ENCODE measurements at regions not wholly inside any gene's neighbourhood (a gene's known extent, or its start where the extent isn't known, plus 50 kb on each side); places are given as distances from the start of the nearest gene placed in this dataset.

- peaks cover 8% of the 10 kb centered on the region; the same call in 2 of the 3 replicates for H3K9me3 ChIP-seq (replicated peaks; ENCODE audit: control insufficient read depth, insufficient read depth, low read length)
- RAD21 ChIA-PET (ENCODE audit: unreplicated experiment), result interaction anchor here (1.0 kb wide), 1 partner anchor 13 kb away, joined by 3 read pairs; no protein-coding TSS in a partner anchor
- FAIRE-seq (no peak), DNase-seq (ENCODE audit: low read depth, low spot score) (no peak), ATAC-seq (no peak)
- SMC1A ChIA-PET (ENCODE audit: uncharacterized antibody, unreplicated experiment), result interaction anchor here (1.0 to 1.7 kb wide), 2 partner anchors 21 to 56 kb away, joined by 3 read pairs; no protein-coding TSS in a partner anchor
- H3K36me3 ChIP-seq (ENCODE audit: control insufficient read depth in 2 of 2, insufficient read depth in 2 of 2, low read length in 1 of 2), result no peaks in the 10 kb centered on the region
- no peak overlapping the region for H2AFZ ChIP-seq (ENCODE audit: control insufficient read depth, low read depth, low read length)
- BruUV-seq (replicated peaks), result no TSS peak
- H3K79me2 ChIP-seq (ENCODE audit: control insufficient read depth, insufficient read depth, low read length), result no peaks in the 10 kb centered on the region
- no peaks in the 10 kb centered on the region for H4K20me1 ChIP-seq (ENCODE audit: control insufficient read depth, insufficient read depth)
- no peak overlapping the region for H3K9ac ChIP-seq (ENCODE audit: control insufficient read depth, insufficient read depth, low read length)
- in situ Hi-C loops (cut with MboI), result loop anchor here (25.0 kb wide), 1 partner anchor 601 kb away; no protein-coding TSS in a partner anchor
- CTCF ChIA-PET, result no interaction called here
- POLR2A ChIA-PET, result no interaction called here
- no peaks in the 10 kb centered on the region for H3K27me3 ChIP-seq (replicated peaks in 1 of 2; ENCODE audit: control insufficient read depth in 2 of 2, insufficient read depth in 2 of 2, low read length in 1 of 2)
- H3K4me2 ChIP-seq (ENCODE audit: control insufficient read depth, insufficient read depth), result peak overlapping the region; percentile 11; the same call in 1 of the 2 replicates
- H3K4me3 ChIP-seq, result no peak overlapping the region
- H3K27ac ChIP-seq (ENCODE audit: control insufficient read depth, insufficient read depth), result no peak overlapping the region
- H3K4me1 ChIP-seq (ENCODE audit: control insufficient read depth, insufficient read depth, low read length), result peaks cover 19% of the 10 kb centered on the region
- intact Hi-C loops (cut with micrococcal nuclease; ENCODE audit: unreplicated experiment), result no loop called here
- WGBS (ENCODE audit: insufficient coverage, insufficient replicate concordance, low lambda C conversion rate, missing lambda C conversion rate), result 0% methylated on average over 1 of the region's 1 CpG
- TF ChIP-seq ZNF687 (IDR thresholded peaks at IDR 0.05) (no peak), CEBPZ (IDR thresholded peaks at IDR 0.05; ENCODE audit: low read depth, low read length) (no peak), EGR1 (IDR thresholded peaks at IDR 0.05; ENCODE audit: borderline replicate concordance in 1 of 2, low read depth in 2 of 2, low read length in 2 of 2) (no peak), WRNIP1 (IDR thresholded peaks at IDR 0.05; ENCODE audit: borderline replicate concordance, low read depth, low read length) (no peak), ZSCAN29 (IDR thresholded peaks at IDR 0.05) (no peak), GABPA (IDR thresholded peaks at IDR 0.05; ENCODE audit: low read depth) (no peak), TCF3 (IDR thresholded peaks at IDR 0.05; ENCODE audit: borderline replicate concordance, insufficient read depth, low read depth, low read length) (no peak), SIX5 (IDR thresholded peaks at IDR 0.05; ENCODE audit: low read depth, low read length, severe bottlenecking) (no peak)
- TF ChIP-seq, protein P1, sequence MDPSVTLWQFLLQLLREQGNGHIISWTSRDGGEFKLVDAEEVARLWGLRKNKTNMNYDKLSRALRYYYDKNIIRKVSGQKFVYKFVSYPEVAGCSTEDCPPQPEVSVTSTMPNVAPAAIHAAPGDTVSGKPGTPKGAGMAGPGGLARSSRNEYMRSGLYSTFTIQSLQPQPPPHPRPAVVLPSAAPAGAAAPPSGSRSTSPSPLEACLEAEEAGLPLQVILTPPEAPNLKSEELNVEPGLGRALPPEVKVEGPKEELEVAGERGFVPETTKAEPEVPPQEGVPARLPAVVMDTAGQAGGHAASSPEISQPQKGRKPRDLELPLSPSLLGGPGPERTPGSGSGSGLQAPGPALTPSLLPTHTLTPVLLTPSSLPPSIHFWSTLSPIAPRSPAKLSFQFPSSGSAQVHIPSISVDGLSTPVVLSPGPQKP (IDR thresholded peaks at IDR 0.05; ENCODE audit: low read depth, low read length), result no peak
- TF ChIP-seq, protein P2, sequence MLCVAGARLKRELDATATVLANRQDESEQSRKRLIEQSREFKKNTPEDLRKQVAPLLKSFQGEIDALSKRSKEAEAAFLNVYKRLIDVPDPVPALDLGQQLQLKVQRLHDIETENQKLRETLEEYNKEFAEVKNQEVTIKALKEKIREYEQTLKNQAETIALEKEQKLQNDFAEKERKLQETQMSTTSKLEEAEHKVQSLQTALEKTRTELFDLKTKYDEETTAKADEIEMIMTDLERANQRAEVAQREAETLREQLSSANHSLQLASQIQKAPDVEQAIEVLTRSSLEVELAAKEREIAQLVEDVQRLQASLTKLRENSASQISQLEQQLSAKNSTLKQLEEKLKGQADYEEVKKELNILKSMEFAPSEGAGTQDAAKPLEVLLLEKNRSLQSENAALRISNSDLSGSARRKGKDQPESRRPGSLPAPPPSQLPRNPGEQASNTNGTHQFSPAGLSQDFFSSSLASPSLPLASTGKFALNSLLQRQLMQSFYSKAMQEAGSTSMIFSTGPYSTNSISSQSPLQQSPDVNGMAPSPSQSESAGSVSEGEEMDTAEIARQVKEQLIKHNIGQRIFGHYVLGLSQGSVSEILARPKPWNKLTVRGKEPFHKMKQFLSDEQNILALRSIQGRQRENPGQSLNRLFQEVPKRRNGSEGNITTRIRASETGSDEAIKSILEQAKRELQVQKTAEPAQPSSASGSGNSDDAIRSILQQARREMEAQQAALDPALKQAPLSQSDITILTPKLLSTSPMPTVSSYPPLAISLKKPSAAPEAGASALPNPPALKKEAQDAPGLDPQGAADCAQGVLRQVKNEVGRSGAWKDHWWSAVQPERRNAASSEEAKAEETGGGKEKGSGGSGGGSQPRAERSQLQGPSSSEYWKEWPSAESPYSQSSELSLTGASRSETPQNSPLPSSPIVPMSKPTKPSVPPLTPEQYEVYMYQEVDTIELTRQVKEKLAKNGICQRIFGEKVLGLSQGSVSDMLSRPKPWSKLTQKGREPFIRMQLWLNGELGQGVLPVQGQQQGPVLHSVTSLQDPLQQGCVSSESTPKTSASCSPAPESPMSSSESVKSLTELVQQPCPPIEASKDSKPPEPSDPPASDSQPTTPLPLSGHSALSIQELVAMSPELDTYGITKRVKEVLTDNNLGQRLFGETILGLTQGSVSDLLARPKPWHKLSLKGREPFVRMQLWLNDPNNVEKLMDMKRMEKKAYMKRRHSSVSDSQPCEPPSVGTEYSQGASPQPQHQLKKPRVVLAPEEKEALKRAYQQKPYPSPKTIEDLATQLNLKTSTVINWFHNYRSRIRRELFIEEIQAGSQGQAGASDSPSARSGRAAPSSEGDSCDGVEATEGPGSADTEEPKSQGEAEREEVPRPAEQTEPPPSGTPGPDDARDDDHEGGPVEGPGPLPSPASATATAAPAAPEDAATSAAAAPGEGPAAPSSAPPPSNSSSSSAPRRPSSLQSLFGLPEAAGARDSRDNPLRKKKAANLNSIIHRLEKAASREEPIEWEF (IDR thresholded peaks at IDR 0.05; ENCODE audit: insufficient replicate concordance, low read depth, low read length), result no peak
Observed at GRCh38 chr10:111338035-111338434, 261.2 kb downstream of the ADRA2A start.
